HEK293 (cell line): ENCODE measurements at regions not wholly inside any gene's neighbourhood (a gene's known extent, or its start where the extent isn't known, plus 50 kb on each side); places are given as distances from the start of the nearest gene placed in this dataset.

Experiments used
- ZNF146 ChIP-seq: fragments of 450-650 bp; formaldehyde crosslinking; IDR thresholded peaks from 2 replicates; pipeline ENCODE4 v1.5.1; 2016; ENCODE audit warnings: missing biosample characterization, missing genetic modification characterization
- ZNF19 ChIP-seq: fragments of 450-650 bp; formaldehyde crosslinking; IDR thresholded peaks from 2 replicates; pipeline ENCODE4; 2016; ENCODE audit warnings: missing biosample characterization, missing genetic modification characterization, low read depth
- ZNF2 ChIP-seq: fragments of 450-650 bp; formaldehyde crosslinking; IDR thresholded peaks from 2 replicates; pipeline ENCODE4 v1.5.1; 2016; ENCODE audit warnings: missing biosample characterization, missing genetic modification characterization
- ZNF274 ChIP-seq, 2 experiments: fragments of 200-500 bp in 1 of 2; fragments of 450-650 bp in 1 of 2; sonication (Bioruptor generic) in 1 of 2; formaldehyde crosslinking in 1 of 2; IDR thresholded peaks; 2 replicates each; pipeline versions ENCODE4 v1.5.1 to v1.6.1; 2014 to 2016; ENCODE audit warnings: borderline replicate concordance in 1 of 2, inconsistent platforms in 1 of 2, low read length in 1 of 2, missing biosample characterization in 1 of 2, missing genetic modification characterization in 1 of 2
- ZNF785 ChIP-seq: fragments of 450-650 bp; formaldehyde crosslinking; IDR thresholded peaks from 2 replicates; pipeline ENCODE4 v1.5.1; 2016; ENCODE audit warnings: missing biosample characterization, missing genetic modification characterization
- TF ChIP-seq, protein P1 (sequence below): fragments of 450-650 bp; formaldehyde crosslinking; IDR thresholded peaks from 2 replicates; pipeline ENCODE4 v1.5.1; 2016; ENCODE audit warnings: missing biosample characterization, missing genetic modification characterization
- TF ChIP-seq, protein P2 (sequence below): fragments of 450-650 bp; formaldehyde crosslinking; IDR thresholded peaks from 2 replicates; pipeline ENCODE4 v1.5.1; 2016; ENCODE audit warnings: missing biosample characterization, missing genetic modification characterization, low read depth

DNA sequence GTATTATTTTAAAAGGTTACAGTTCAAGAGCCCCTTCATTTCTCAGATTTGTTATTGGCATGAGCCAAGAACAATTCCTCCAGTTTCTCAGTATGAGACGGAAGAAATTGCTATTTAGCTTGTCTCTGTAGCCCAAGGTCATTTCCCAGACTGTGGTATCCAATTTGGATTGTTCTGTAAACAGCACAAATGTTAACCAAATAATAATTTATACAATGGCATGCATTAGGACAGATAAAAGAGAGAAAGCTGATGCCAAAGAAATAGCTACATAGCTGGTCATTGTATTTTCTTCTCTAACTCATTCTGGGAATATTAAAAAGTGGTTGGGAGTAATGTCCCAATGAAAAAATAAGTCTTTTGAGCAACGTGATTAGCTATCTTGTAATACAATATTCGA is 134.6 kb upstream of the NPY2R start:
- TF ChIP-seq, protein P1, sequence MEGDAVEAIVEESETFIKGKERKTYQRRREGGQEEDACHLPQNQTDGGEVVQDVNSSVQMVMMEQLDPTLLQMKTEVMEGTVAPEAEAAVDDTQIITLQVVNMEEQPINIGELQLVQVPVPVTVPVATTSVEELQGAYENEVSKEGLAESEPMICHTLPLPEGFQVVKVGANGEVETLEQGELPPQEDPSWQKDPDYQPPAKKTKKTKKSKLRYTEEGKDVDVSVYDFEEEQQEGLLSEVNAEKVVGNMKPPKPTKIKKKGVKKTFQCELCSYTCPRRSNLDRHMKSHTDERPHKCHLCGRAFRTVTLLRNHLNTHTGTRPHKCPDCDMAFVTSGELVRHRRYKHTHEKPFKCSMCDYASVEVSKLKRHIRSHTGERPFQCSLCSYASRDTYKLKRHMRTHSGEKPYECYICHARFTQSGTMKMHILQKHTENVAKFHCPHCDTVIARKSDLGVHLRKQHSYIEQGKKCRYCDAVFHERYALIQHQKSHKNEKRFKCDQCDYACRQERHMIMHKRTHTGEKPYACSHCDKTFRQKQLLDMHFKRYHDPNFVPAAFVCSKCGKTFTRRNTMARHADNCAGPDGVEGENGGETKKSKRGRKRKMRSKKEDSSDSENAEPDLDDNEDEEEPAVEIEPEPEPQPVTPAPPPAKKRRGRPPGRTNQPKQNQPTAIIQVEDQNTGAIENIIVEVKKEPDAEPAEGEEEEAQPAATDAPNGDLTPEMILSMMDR (tag by site-specific recombination) = no peak
- TF ChIP-seq ZNF785 = no peak
- no peak for TF ChIP-seq ZNF274 (IDR thresholded peaks at IDR 0.05; ENCODE audit: low read length)
- TF ChIP-seq ZNF274 (tag by site-specific recombination; IDR thresholded peaks at IDR 0.05; ENCODE audit: borderline replicate concordance) = no peak
- no peak for TF ChIP-seq ZNF2 (tag by site-specific recombination)
- TF ChIP-seq ZNF146 (tag by site-specific recombination) = no peak
- TF ChIP-seq ZNF19 = no peak
- TF ChIP-seq, protein P2, sequence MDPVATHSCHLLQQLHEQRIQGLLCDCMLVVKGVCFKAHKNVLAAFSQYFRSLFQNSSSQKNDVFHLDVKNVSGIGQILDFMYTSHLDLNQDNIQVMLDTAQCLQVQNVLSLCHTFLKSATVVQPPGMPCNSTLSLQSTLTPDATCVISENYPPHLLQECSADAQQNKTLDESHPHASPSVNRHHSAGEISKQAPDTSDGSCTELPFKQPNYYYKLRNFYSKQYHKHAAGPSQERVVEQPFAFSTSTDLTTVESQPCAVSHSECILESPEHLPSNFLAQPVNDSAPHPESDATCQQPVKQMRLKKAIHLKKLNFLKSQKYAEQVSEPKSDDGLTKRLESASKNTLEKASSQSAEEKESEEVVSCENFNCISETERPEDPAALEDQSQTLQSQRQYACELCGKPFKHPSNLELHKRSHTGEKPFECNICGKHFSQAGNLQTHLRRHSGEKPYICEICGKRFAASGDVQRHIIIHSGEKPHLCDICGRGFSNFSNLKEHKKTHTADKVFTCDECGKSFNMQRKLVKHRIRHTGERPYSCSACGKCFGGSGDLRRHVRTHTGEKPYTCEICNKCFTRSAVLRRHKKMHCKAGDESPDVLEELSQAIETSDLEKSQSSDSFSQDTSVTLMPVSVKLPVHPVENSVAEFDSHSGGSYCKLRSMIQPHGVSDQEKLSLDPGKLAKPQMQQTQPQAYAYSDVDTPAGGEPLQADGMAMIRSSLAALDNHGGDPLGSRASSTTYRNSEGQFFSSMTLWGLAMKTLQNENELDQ (tag by site-specific recombination) = no peak
